H1 (cell line): ENCODE measurements at regions not wholly inside any gene's neighbourhood (a gene's known extent, or its start where the extent isn't known, plus 50 kb on each side); places are given as distances from the start of the nearest gene placed in this dataset.

Experiments used
- CTCF ChIA-PET: fragments of 300-600 bp; sonication (Branson Sonifier 250); formaldehyde crosslinking; loops from one replicate; lab custom pipeline; 2021; ENCODE audit not compliant: partially characterized antibody; lab: Charles Lee
- POLR2A ChIA-PET: fragments of 300-600 bp; sonication (Branson Sonifier 250); formaldehyde crosslinking; loops from one replicate; lab custom pipeline; 2021; ENCODE audit warnings: inconsistent platforms; ENCODE audit not compliant: partially characterized antibody; lab: Charles Lee
- DNase-seq, 2 experiments: peaks; one replicate each; pipeline versions ENCODE4 v3.0.0 to v3.0.0-alpha.2; 2010 to 2022; ENCODE audit warnings: low spot score in 2 of 2, low read depth in 1 of 2, mixed read lengths in 1 of 2
- FAIRE-seq: peaks from 2 replicates; lab custom pipeline; 2011; peaks lifted over from hg19 to GRCh38; lab: Jason Lieb, UNC
- H2AFZ ChIP-seq: 2 replicates; pipeline ENCODE4 v1.8.1; 2012; ENCODE audit warnings: low read length, inconsistent platforms
- H2AK5ac ChIP-seq: 2 replicates; pipeline ENCODE4 v1.6.1; 2013; ENCODE audit warnings: low read depth, low read length
- H2BK120ac ChIP-seq: replicated peaks from 2 replicates; pipeline ENCODE3; 2013; ENCODE audit warnings: low read depth, low read length, inconsistent platforms
- H2BK12ac ChIP-seq: 2 replicates; pipeline ENCODE4 v1.6.1; 2013; ENCODE audit warnings: low read depth, low read length
- H2BK15ac ChIP-seq: 2 replicates; pipeline ENCODE4 v1.6.1; 2013; ENCODE audit warnings: low read length
- H2BK20ac ChIP-seq: 2 replicates; pipeline ENCODE4 v1.6.1; 2013; ENCODE audit warnings: low read length
- H2BK5ac ChIP-seq: 2 replicates; pipeline ENCODE4 v1.6.1; 2013; ENCODE audit warnings: low read depth, low read length
- H3K14ac ChIP-seq: 2 replicates; pipeline ENCODE4 v1.6.1; 2013; ENCODE audit warnings: inconsistent platforms; ENCODE audit not compliant: insufficient read length
- H3K18ac ChIP-seq: 2 replicates; pipeline ENCODE4 v1.6.1; 2013; ENCODE audit warnings: low read length; ENCODE audit errors: extremely low read depth
- H3K23ac ChIP-seq: 2 replicates; pipeline ENCODE4 v1.6.1; 2013; ENCODE audit warnings: inconsistent platforms; ENCODE audit not compliant: insufficient read length
- H3K23me2 ChIP-seq: 2 replicates; pipeline ENCODE4 v1.6.1; 2013; ENCODE audit warnings: low read depth, low read length
- H3K27ac ChIP-seq: 2 replicates; pipeline ENCODE4 v1.6.1; 2011; ENCODE audit warnings: low read depth, low read length, inconsistent platforms
- H3K27me3 ChIP-seq, 4 experiments: replicated peaks in 1 of 4; 1 replicate in 1 of 4; 2 replicates in 3 of 4; pipeline versions ENCODE4 v1.6.1 to v1.8.1; 2011 to 2013; ENCODE audit warnings: low read length in 3 of 4, mild to moderate bottlenecking in 3 of 4, inconsistent platforms in 2 of 4, mixed read lengths in 2 of 4, moderate library complexity in 1 of 4; ENCODE audit not compliant: control insufficient read depth in 3 of 4, insufficient read depth in 3 of 4; ENCODE audit errors: extremely low read depth in 1 of 4
- H3K36me3 ChIP-seq, 4 experiments: 2 replicates each; pipeline versions ENCODE4 v1.6.1 to v1.8.1; 2011 to 2013; ENCODE audit warnings: mild to moderate bottlenecking in 4 of 4, low read length in 3 of 4, moderate library complexity in 2 of 4, control low read depth in 1 of 4, inconsistent platforms in 1 of 4; ENCODE audit not compliant: insufficient read depth in 4 of 4, control insufficient read depth in 2 of 4
- H3K4ac ChIP-seq: replicated peaks from 2 replicates; pipeline ENCODE3; 2013; ENCODE audit warnings: low read length, low read depth, mixed read lengths, inconsistent platforms; ENCODE audit not compliant: insufficient read length
- H3K4me1 ChIP-seq, 4 experiments: replicated peaks in 1 of 4; 1 replicate in 1 of 4; 2 replicates in 3 of 4; pipeline versions ENCODE4 v1.6.1 to v1.8.1; 2011 to 2013; ENCODE audit warnings: low read length in 3 of 4, inconsistent platforms in 2 of 4, mixed read lengths in 1 of 4; ENCODE audit not compliant: insufficient read depth in 4 of 4, control insufficient read depth in 3 of 4
- H3K4me2 ChIP-seq, 2 experiments: 2 replicates each; pipeline versions ENCODE4 v1.6.1 to v1.8.1; 2011 to 2013; ENCODE audit warnings: low read depth in 2 of 2, low read length in 2 of 2, control low read depth in 1 of 2, inconsistent platforms in 1 of 2, mild to moderate bottlenecking in 1 of 2; ENCODE audit not compliant: insufficient read depth in 1 of 2
- H3K4me3 ChIP-seq, 4 experiments: fragments of 200-600, 300-600 bp in 1 of 4; sonication (generic), shearing (Covaris generic), sonication (Bioruptor Twin) in 1 of 4; 2 replicates each; pipeline versions ENCODE4 v1.5.1 to v1.8.1; 2011 to 2016; ENCODE audit warnings: low read length in 4 of 4, low read depth in 3 of 4, control low read depth in 2 of 4, inconsistent platforms in 2 of 4, mild to moderate bottlenecking in 2 of 4, mixed read lengths in 1 of 4, moderate library complexity in 1 of 4; ENCODE audit not compliant: insufficient read depth in 2 of 4; ENCODE audit errors: extremely low read depth in 1 of 4
- H3K56ac ChIP-seq: replicated peaks from 2 replicates; pipeline ENCODE3; 2013; ENCODE audit warnings: low read depth, mild to moderate bottlenecking, mixed read lengths, low read length, inconsistent platforms; ENCODE audit not compliant: insufficient read length
- H3K79me1 ChIP-seq: 2 replicates; pipeline ENCODE4 v1.6.1; 2013; ENCODE audit warnings: low read depth, low read length, control low read depth
- H3K79me2 ChIP-seq, 2 experiments: 2 replicates each; pipeline versions ENCODE4 v1.6.1 to v1.8.1; 2012 to 2013; ENCODE audit warnings: low read length in 2 of 2, mild to moderate bottlenecking in 2 of 2, inconsistent platforms in 1 of 2; ENCODE audit not compliant: insufficient read depth in 2 of 2, control insufficient read depth in 1 of 2
- H3K9ac ChIP-seq, 4 experiments: replicated peaks in 1 of 4; 1 replicate in 1 of 4; 2 replicates in 3 of 4; pipeline versions ENCODE4 v1.6.1 to v1.8.1; 2011 to 2013; ENCODE audit warnings: low read depth in 3 of 4, low read length in 3 of 4, control low read depth in 2 of 4, mild to moderate bottlenecking in 2 of 4, moderate library complexity in 2 of 4, inconsistent platforms in 1 of 4; ENCODE audit errors: extremely low read depth in 1 of 4
- H3K9me3 ChIP-seq, 2 experiments: 2 replicates each; pipeline versions ENCODE4 v1.6.1 to v1.8.1; 2012 to 2013; ENCODE audit warnings: mild to moderate bottlenecking in 2 of 2, moderate library complexity in 2 of 2, control low read depth in 1 of 2, inconsistent platforms in 1 of 2, low read depth in 1 of 2, low read length in 1 of 2, mixed read lengths in 1 of 2; ENCODE audit not compliant: insufficient read depth in 2 of 2
- H4K20me1 ChIP-seq, 2 experiments: replicated peaks in 1 of 2; 2 replicates each; pipeline versions ENCODE3 to v1.8.1; 2011 to 2013; ENCODE audit warnings: inconsistent platforms in 2 of 2, low read length in 2 of 2, mild to moderate bottlenecking in 1 of 2; ENCODE audit not compliant: insufficient read depth in 2 of 2, control insufficient read depth in 1 of 2
- H4K5ac ChIP-seq: 2 replicates; pipeline ENCODE4 v1.6.1; 2013; ENCODE audit warnings: low read length, low read depth, mixed read lengths, inconsistent platforms; ENCODE audit not compliant: insufficient read length
- H4K8ac ChIP-seq: 2 replicates; pipeline ENCODE4 v1.8.0; 2013; ENCODE audit warnings: mild to moderate bottlenecking, moderate library complexity, low read length, inconsistent platforms; ENCODE audit not compliant: insufficient read depth; ENCODE audit errors: extremely low read depth
- H4K91ac ChIP-seq: replicated peaks from 2 replicates; pipeline ENCODE3; 2013; ENCODE audit warnings: low read length, mixed read lengths, inconsistent platforms; ENCODE audit not compliant: insufficient read length
- CBX8 ChIP-seq: fragments of 300-800, 300-1000 bp; sonication (generic); IDR thresholded peaks from 2 replicates; pipeline ENCODE4 v1.7.1; 2016; ENCODE audit warnings: low read depth, low read length, borderline replicate concordance
- CTBP2 ChIP-seq: IDR thresholded peaks from 2 replicates; pipeline ENCODE4 v1.7.0; 2011; ENCODE audit warnings: borderline replicate concordance, mild to moderate bottlenecking, moderate library complexity, mixed read lengths, low read length; ENCODE audit not compliant: insufficient read depth, insufficient read length
- GTF2F1 ChIP-seq: IDR thresholded peaks from 2 replicates; pipeline ENCODE4 v1.6.1; 2012; ENCODE audit warnings: low read depth, low read length, improper control_type of control experiment, borderline replicate concordance
- HDAC2 ChIP-seq, 2 experiments: fragments of 300-600 bp in 1 of 2; sonication (generic) in 1 of 2; IDR thresholded peaks; 2 replicates each; pipeline ENCODE4 v1.6.1; 2011 to 2012; ENCODE audit warnings: low read depth in 2 of 2, low read length in 2 of 2, mild to moderate bottlenecking in 2 of 2, moderate library complexity in 2 of 2, borderline replicate concordance in 1 of 2, inconsistent platforms in 1 of 2
- JUN ChIP-seq: IDR thresholded peaks from 2 replicates; pipeline ENCODE4 v1.6.1; 2011; ENCODE audit warnings: low read depth, mild to moderate bottlenecking, improper control_type of control experiment, low read length
- KDM4A ChIP-seq: IDR thresholded peaks from one replicate; pipeline ENCODE4 v1.7.1; 2012; ENCODE audit warnings: low read depth, mild to moderate bottlenecking, moderate library complexity, low read length, inconsistent platforms; ENCODE audit not compliant: severe bottlenecking
- NANOG ChIP-seq: IDR thresholded peaks from 2 replicates; pipeline ENCODE4 v1.6.1; 2011; ENCODE audit warnings: low read length, low read depth, mild to moderate bottlenecking, inconsistent platforms; ENCODE audit not compliant: insufficient read depth, poor library complexity, severe bottlenecking
- POLR2AphosphoS5 ChIP-seq: IDR thresholded peaks from 2 replicates; pipeline ENCODE4 v1.6.1; 2011; ENCODE audit warnings: low read depth, low read length
- RAD21 ChIP-seq, 2 experiments: IDR thresholded peaks in 1 of 2; conservative IDR thresholded peaks in 1 of 2; 2 replicates each; pipeline ENCODE4 v1.6.1; 2011; ENCODE audit warnings: low read depth in 2 of 2, low read length in 2 of 2, improper control_type of control experiment in 1 of 2, inconsistent platforms in 1 of 2, mild to moderate bottlenecking in 1 of 2, moderate library complexity in 1 of 2
- RBBP5 ChIP-seq: IDR thresholded peaks from 2 replicates; pipeline ENCODE4 v1.7.1; 2012; ENCODE audit warnings: low read depth, mild to moderate bottlenecking, inconsistent platforms, low read length, moderate library complexity, borderline replicate concordance
- SAP30 ChIP-seq: fragments of 300-600 bp; sonication (generic); IDR thresholded peaks from 2 replicates; pipeline ENCODE4 v1.7.1; 2012; ENCODE audit warnings: low read length, moderate library complexity, mild to moderate bottlenecking, inconsistent platforms; ENCODE audit not compliant: insufficient read depth, insufficient replicate concordance
- TAF7 ChIP-seq: optimal IDR thresholded peaks from 2 replicates; pipeline ENCODE3; 2011; ENCODE audit warnings: low read depth, mild to moderate bottlenecking, inconsistent platforms, low read length, moderate library complexity, borderline replicate concordance
- TBP ChIP-seq: IDR thresholded peaks from 2 replicates; pipeline ENCODE4 v1.6.1; 2011; ENCODE audit warnings: low read depth, low read length, improper control_type of control experiment
- YY1 ChIP-seq: IDR thresholded peaks from 2 replicates; pipeline ENCODE4 v1.6.1; 2011; ENCODE audit warnings: low read depth, mild to moderate bottlenecking, low read length
- WGBS, 2 experiments: shearing (Covaris generic) in 1 of 2; methylation state at CpG; one replicate each; pipeline versions ENCODE4 v1.1.6 to v1.1.7; 2013 to 2015; ENCODE audit warnings: low lambda C conversion rate in 2 of 2, mixed read lengths in 2 of 2, inconsistent platforms in 1 of 2, low coverage in 1 of 2, missing lambda C conversion rate in 1 of 2; ENCODE audit not compliant: insufficient replicate concordance in 2 of 2, insufficient coverage in 1 of 2, insufficient read length in 1 of 2; ENCODE audit errors: extremely low coverage in 1 of 2, missing lambda C conversion rate in 1 of 2; 5-methylcytosine and 5-hydroxymethylcytosine counted together

DNA sequence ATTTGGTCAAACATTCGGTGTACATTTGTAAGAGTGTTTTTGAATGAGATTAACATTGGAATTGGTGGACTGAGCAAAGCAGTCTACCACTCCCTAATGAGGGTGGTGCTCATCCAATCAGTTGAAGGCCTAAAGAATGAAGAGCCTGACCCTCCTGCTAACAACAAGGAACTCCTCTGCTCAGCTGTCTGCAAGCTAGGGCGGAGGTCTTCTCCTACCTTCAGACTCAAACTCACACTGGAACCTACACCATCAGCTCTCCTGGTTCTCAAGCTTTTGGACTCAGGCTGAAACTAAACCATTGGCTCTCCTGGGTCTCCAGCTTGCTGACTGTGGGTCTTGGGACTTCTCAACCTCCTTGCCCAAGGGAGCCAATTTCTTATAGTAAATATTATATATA lies 55.5 kb upstream of the NPAS2 start:
- no peak overlapping the region for H4K91ac ChIP-seq
- H4K8ac ChIP-seq = no peak overlapping the region
- no peak overlapping the region for H2BK15ac ChIP-seq
- 88% methylated on average over 2 of the region's 2 CpGs; no CpG with 5 or more reads in 1 of the 2 experiments for WGBS, 2 experiments
- no peak overlapping the region for H3K14ac ChIP-seq
- no peaks in the 10 kb centered on the region for H3K4me1 ChIP-seq
- no peak for DNase-seq
- H3K9ac ChIP-seq = no peak overlapping the region
- no peaks in the 10 kb centered on the region for H3K27me3 ChIP-seq
- no peak overlapping the region for H2BK5ac ChIP-seq
- no peaks in the 10 kb centered on the region for H3K23me2 ChIP-seq
- no peaks in the 10 kb centered on the region for H3K9me3 ChIP-seq
- H3K56ac ChIP-seq = no peak overlapping the region
- no peaks in the 10 kb centered on the region for H3K79me1 ChIP-seq
- no peak overlapping the region for H3K4ac ChIP-seq
- no peaks in the 10 kb centered on the region for H4K20me1 ChIP-seq
- no peak overlapping the region for H2BK20ac ChIP-seq
- ChIA-PET POLR2A (no interaction called here), CTCF (no interaction called here)
- no peak overlapping the region for H2BK120ac ChIP-seq
- no peaks in the 10 kb centered on the region for H3K79me2 ChIP-seq
- no peak overlapping the region for H4K5ac ChIP-seq
- H3K4me3 ChIP-seq = no peak overlapping the region
- no peaks in the 10 kb centered on the region for H3K36me3 ChIP-seq
- no peak overlapping the region for H3K27ac ChIP-seq
- no peak for TF ChIP-seq CTBP2
- no peak for TF ChIP-seq NANOG
- TF ChIP-seq GTF2F1 = no peak
- no peak for TF ChIP-seq TAF7
- no peak for TF ChIP-seq RBBP5
- no peak for TF ChIP-seq CBX8
- TF ChIP-seq KDM4A = no peak
- TF ChIP-seq TBP = no peak
- TF ChIP-seq SAP30 = no peak
- TF ChIP-seq RAD21 (IDR thresholded peaks at IDR 0.05 in 1 of 2, conservative IDR thresholded peaks at IDR 0.05 in 1 of 2; ENCODE audit: low read depth in 2 of 2, low read length in 2 of 2) = no peak
- TF ChIP-seq JUN = no peak
- TF ChIP-seq YY1 = no peak
- no peak for TF ChIP-seq HDAC2 (IDR thresholded peaks at IDR 0.05; ENCODE audit: borderline replicate concordance in 1 of 2, low read depth in 2 of 2, low read length in 2 of 2)
- no peak for TF ChIP-seq POLR2AphosphoS5
- no peak overlapping the region for H2AFZ ChIP-seq
- no peak for FAIRE-seq
- H2BK12ac ChIP-seq = no peak overlapping the region
- no peak overlapping the region for H3K18ac ChIP-seq
- H3K4me2 ChIP-seq = no peak overlapping the region
- H3K23ac ChIP-seq = no peak overlapping the region
- no peak overlapping the region for H2AK5ac ChIP-seq
